Epithelial cell of esophagus (primary cell): ENCODE measurements at regions not wholly inside any gene's neighbourhood (a gene's known extent, or its start where the extent isn't known, plus 50 kb on each side); places are given as distances from the start of the nearest gene placed in this dataset.
"Not testable (repeated sequence)": the region's sequence is repeated elsewhere in the genome, so short reads cannot be mapped to it uniquely, and the experiment has no call there.

Experiments used
- DNase-seq: peaks from one replicate; pipeline ENCODE4 v3.0.0; 2010; ENCODE audit warnings: low read depth
- H3K4me3 ChIP-seq: 2 replicates; pipeline ENCODE4 v1.5.1; 2011; ENCODE audit warnings: mild to moderate bottlenecking, low read length, control low read depth
- TF ChIP-seq, protein P1 (sequence below): IDR thresholded peaks from 2 replicates; pipeline ENCODE4 v1.5.1; 2011; ENCODE audit warnings: low read depth, mild to moderate bottlenecking, low read length, control low read depth, inconsistent platforms; ENCODE audit not compliant: insufficient read depth; ENCODE audit errors: missing control alignments

DNA sequence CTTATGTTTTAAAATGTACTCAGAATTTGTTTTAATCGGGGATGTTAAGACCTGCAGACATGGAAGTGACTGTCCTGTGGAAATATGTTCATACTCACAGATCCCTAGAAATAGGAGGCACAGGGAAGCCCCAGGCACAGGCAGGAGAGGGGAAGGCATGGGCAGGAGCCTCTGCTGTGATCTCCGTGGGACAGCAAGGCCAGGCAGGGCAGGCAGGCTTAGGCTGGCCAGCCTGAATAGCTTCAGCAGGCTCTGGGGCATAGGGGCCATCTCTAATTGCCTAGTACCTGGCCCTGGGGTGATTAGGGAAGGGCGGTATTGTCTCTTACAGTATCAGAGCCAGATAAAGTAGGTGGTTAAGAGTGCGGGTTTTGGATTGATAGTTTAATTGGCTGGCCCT, 59.8 kb upstream of the PLEKHG4B start:
- TF ChIP-seq, protein P1, sequence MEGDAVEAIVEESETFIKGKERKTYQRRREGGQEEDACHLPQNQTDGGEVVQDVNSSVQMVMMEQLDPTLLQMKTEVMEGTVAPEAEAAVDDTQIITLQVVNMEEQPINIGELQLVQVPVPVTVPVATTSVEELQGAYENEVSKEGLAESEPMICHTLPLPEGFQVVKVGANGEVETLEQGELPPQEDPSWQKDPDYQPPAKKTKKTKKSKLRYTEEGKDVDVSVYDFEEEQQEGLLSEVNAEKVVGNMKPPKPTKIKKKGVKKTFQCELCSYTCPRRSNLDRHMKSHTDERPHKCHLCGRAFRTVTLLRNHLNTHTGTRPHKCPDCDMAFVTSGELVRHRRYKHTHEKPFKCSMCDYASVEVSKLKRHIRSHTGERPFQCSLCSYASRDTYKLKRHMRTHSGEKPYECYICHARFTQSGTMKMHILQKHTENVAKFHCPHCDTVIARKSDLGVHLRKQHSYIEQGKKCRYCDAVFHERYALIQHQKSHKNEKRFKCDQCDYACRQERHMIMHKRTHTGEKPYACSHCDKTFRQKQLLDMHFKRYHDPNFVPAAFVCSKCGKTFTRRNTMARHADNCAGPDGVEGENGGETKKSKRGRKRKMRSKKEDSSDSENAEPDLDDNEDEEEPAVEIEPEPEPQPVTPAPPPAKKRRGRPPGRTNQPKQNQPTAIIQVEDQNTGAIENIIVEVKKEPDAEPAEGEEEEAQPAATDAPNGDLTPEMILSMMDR: no peak
- DNase-seq: no peak
- no peak overlapping the region for H3K4me3 ChIP-seq

GRCh38 chr5:35521-35920, 56.4 kb upstream of the PLEKHG4B start:
- not testable (repeated sequence) for H3K4me3 ChIP-seq, DNase-seq

- not testable (repeated sequence) for DNase-seq, H3K4me3 ChIP-seq
Observed at GRCh38 chr5:37207-37606, 54.8 kb upstream of the PLEKHG4B start.

- no peak overlapping the region for H3K4me3 ChIP-seq
- TF ChIP-seq, protein P1: no peak
- no peak for DNase-seq
Observed at GRCh38 chr5:39979-40583, 51.9 kb upstream of the PLEKHG4B start.
